DMS79 (cell line): ENCODE measurements at regions not wholly inside any gene's neighbourhood (a gene's known extent, or its start where the extent isn't known, plus 50 kb on each side); places are given as distances from the start of the nearest gene placed in this dataset.

Source experiments
- DNase-seq: peaks from one replicate; lab custom pipeline; 2025; lab: John Stamatoyannopoulos, UW

GRCh38 chr22:47793304-47794101 is 1031.1 kb downstream of the TBC1D22A start:
- DNase-seq, result no peak

GRCh38 chr22:47789171-47789570 is 1026.7 kb downstream of the TBC1D22A start:
- no peak for DNase-seq

GRCh38 chr22:47788461-47788860 is 1026.0 kb downstream of the TBC1D22A start:
- no peak for DNase-seq

- no peak for DNase-seq
These were observed 1025.2 kb downstream of the TBC1D22A start for GRCh38 chr22:47787501-47788227.

GRCh38 chr22:47786650-47787290 is 1024.3 kb downstream of the TBC1D22A start:
- no peak for DNase-seq

GRCh38 chr22:47784991-47785390 is 1022.5 kb downstream of the TBC1D22A start:
- no peak for DNase-seq

GRCh38 chr22:47784367-47784983 is 1022.0 kb downstream of the TBC1D22A start:
- no peak for DNase-seq

GRCh38 chr22:47783433-47784366 is 1021.2 kb downstream of the TBC1D22A start:
- DNase-seq, result no peak

- DNase-seq, result no peak
These were observed 1020.1 kb downstream of the TBC1D22A start for GRCh38 chr22:47782328-47783075.

GRCh38 chr22:47781427-47782111 is 1019.1 kb downstream of the TBC1D22A start:
- no peak for DNase-seq

GRCh38 chr22:47781024-47781423 is 1018.6 kb downstream of the TBC1D22A start:
- no peak for DNase-seq

- no peak for DNase-seq
These were observed 1017.9 kb downstream of the TBC1D22A start for GRCh38 chr22:47780281-47780875.

GRCh38 chr22:47779474-47779873 is 1017.0 kb downstream of the TBC1D22A start:
- DNase-seq, result no peak

GRCh38 chr22:47778160-47778658 is 1015.8 kb downstream of the TBC1D22A start:
- DNase-seq, result no peak

GRCh38 chr22:47777426-47777825 is 1015.0 kb downstream of the TBC1D22A start:
- no peak for DNase-seq

GRCh38 chr22:47776329-47776728 is 1013.9 kb downstream of the TBC1D22A start:
- DNase-seq, result no peak

GRCh38 chr22:47775686-47776085 is 1013.2 kb downstream of the TBC1D22A start:
- no peak for DNase-seq

- no peak for DNase-seq
These were observed 1012.7 kb downstream of the TBC1D22A start for GRCh38 chr22:47775191-47775590.

- DNase-seq, result no peak
These were observed 1011.2 kb downstream of the TBC1D22A start for GRCh38 chr22:47773635-47774034.
